Activated T-cell treated with anti-CD3 and anti-CD28 coated beads for 48 hours (primary cell): ENCODE measurements at regions not wholly inside any gene's neighbourhood (a gene's known extent, or its start where the extent isn't known, plus 50 kb on each side); places are given as distances from the start of the nearest gene placed in this dataset.
"Not testable (repeated sequence)": the region's sequence is repeated elsewhere in the genome, so short reads cannot be mapped to it uniquely, and the experiment has no call there.

Experiments used
- DNase-seq: peaks from one replicate; pipeline ENCODE4 v3.0.0-alpha.2; 2020; ENCODE audit warnings: low read depth

GRCh38 chrX:128961290-128961689 lies 562.0 kb downstream of the SMARCA1 start:
- no peak for DNase-seq

DNA sequence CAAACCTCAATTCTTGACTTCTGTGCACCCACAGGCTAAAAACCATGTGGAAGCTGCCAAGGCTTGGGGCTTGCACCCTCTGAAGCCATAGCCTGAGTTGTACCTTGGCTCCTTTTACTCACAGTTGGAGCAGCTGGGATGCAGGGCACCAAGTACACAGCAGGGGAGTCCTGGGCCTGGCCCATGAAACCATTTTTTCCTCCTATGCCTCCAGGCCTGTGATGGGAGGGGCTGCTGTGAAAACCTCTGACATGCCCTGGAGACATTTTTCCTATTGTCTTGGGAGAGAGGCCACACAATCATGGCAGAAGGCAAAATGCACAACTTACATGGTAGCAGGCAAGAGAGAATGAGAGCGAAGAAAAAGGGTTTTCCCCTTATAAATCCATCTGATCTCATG lies 568.6 kb downstream of the SMARCA1 start:
- DNase-seq: not testable (repeated sequence)

DNA sequence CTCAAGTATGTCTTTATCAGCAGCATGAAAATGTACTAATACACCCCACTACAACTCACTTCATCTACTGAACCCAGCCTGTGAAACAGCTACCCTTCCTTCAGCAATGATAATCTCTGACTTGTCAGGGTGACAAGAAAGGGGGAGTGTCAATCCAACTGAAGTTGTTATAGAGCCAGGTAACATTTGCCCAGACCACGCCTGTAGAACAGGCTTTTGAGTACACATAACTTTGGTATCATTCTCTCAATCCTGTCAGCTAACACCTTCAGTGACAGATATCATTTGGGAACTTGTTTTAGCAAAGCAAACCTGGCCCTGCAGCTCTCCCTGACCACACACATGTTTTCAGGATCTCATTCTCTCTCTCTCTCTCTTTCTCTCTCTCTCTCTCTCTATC lies 592.2 kb downstream of the SMARCA1 start:
- no peak for DNase-seq

- no peak for DNase-seq
Measured at GRCh38 chrX:128929271-128930057, 593.8 kb downstream of the SMARCA1 start.

- DNase-seq: no peak
Measured at GRCh38 chrX:128928636-128929035, 594.7 kb downstream of the SMARCA1 start.

GRCh38 chrX:128927363-128927762 lies 595.9 kb downstream of the SMARCA1 start:
- no peak for DNase-seq

DNA sequence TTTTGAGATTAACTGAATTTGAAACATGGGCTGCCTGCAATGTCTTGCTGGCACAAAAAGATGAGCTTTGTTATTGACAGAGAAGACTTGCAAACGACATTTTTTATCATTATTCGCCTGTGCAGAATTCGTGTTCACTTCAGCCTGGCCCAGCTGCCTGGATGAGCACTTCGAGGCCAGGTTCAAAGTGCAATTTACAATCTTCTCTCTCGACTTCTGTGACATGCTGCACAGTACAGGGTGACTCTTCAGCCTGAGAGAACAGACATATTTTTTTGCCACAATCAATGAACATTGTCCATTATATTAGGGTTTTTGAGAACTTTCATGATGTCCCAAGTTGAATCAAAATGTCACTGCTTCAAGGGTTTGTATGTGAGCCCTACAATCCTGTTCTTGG lies 616.5 kb downstream of the SMARCA1 start:
- DNase-seq: no peak

DNA sequence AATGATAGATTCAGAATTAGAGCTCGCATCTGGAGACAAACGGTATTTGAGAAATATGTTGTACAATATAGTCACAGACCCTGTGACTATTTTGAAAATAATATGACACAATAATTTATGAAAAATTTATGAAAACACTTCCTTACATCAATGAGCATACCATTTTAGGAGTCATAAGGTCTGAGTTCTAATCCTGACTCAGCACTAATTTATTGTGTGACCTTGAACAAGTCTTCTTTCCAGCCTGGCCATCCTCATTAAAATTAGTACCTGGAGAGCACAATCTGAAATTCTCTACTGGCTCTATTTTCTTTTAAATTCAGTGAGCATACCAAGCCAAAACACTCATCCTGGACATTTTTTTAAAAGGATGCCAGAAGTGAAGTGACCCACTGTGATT lies 622.3 kb downstream of the SMARCA1 start:
- DNase-seq: no peak

GRCh38 chrX:128897621-128898020 lies 625.7 kb downstream of the SMARCA1 start:
- no peak for DNase-seq

- no peak for DNase-seq
Measured at GRCh38 chrX:128891554-128891953, 631.7 kb downstream of the SMARCA1 start.

DNA sequence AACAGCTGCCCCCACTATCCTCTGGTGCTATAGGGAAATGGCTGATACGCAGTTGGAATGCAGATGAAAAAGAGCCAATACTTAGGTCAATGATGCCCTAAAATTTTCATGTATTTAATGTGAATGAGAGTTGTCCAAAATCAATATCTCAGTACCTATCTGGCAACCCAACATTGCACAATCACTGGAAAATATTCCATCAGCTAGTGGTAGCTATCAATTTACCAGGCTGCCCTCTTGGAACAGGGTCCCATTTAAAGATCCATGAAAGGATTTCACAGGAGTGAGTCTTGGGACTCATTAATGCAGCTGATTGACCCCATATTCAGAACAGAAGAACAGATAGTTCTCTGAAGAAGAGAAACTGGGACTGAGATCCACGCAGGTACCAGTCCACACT lies 638.9 kb downstream of the SMARCA1 start:
- no peak for DNase-seq

GRCh38 chrX:128883650-128884049 lies 639.6 kb downstream of the SMARCA1 start:
- no peak for DNase-seq

GRCh38 chrX:128870361-128870760 lies 652.9 kb downstream of the SMARCA1 start:
- DNase-seq: no peak

DNA sequence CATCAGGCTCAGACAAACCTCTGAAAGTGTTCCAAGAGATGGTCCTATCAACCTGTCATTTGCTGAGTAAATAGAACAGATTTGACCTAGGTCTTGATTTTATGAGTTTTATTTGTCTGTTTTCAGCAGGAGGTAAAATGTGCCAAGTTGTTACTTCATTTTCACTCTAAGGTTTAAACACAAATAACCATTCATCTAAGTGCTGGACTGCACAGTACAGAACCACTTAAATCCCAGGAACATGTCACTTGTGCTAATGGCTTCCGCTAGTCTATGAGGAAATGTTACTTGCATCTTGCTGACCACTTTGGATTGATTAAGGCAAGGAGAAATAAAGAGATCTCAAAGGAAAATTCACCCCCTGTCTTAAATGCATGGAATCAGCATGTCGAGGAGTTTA lies 660.7 kb downstream of the SMARCA1 start:
- DNase-seq: no peak

DNA sequence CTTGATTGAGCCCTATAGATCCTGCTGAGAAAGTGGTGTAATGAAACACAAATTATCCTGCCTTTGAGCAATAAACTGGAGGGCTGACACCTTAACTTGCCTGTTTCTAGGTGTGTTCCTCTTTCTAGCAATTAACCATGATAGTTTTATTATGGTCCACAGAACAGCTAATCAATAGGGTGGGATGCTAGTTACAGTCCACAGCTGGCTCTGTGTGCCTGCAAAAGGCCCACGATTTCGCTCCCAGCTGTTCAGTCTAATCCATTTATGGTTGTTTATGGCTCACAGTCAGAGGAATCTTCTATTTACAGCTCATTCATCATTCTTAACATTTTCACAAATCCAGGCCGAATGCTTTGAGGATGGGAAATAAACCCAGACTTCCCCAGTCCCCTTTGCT lies 674.9 kb downstream of the SMARCA1 start:
- no peak for DNase-seq

- no peak for DNase-seq
Measured at GRCh38 chrX:128846385-128846784, 676.9 kb downstream of the SMARCA1 start.

GRCh38 chrX:128818690-128819089 lies 704.6 kb downstream of the SMARCA1 start:
- DNase-seq: no peak

DNA sequence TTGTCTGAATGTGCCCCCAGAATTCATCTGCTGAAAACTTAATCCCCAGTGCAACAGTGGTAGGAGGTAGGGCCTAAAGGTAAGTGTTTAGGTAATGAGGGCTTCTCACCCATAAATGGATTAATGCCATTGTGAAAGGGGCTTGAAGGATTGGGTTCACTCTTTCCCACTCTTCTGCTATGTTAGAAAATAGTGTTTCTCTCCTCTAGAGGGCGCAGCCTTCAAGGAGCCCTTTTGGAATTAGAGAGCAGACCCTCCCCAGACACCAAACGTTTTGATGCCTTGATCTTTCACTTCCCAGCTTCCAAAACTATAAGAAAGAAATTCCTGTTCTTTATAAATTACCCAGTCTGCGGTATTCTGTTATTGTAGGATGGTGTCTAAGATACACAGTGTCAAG lies 706.4 kb downstream of the SMARCA1 start:
- no peak for DNase-seq

GRCh38 chrX:128807367-128807766 lies 715.9 kb downstream of the SMARCA1 start:
- no peak for DNase-seq

DNA sequence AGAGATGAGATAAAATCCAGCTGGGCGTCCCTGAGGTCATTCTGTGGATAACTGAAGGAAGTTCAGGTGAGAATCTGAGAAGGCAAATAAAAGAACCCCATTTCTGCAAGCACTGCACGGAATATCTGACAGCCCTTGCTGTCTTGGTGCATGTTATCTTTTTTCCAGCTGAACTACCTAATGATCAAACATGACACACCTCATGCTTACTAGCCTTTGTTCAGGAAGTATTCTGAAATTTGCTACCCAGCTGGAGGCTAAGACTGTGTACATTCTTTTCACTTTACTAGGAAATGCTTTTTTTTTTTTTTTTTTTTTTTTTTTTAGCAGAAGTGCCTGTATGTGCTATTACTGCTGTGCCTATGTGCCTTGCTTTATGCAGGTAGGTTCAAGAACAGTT lies 718.1 kb downstream of the SMARCA1 start:
- DNase-seq: no peak

- DNase-seq: no peak
Measured at GRCh38 chrX:128804828-128805227, 718.5 kb downstream of the SMARCA1 start.

DNA sequence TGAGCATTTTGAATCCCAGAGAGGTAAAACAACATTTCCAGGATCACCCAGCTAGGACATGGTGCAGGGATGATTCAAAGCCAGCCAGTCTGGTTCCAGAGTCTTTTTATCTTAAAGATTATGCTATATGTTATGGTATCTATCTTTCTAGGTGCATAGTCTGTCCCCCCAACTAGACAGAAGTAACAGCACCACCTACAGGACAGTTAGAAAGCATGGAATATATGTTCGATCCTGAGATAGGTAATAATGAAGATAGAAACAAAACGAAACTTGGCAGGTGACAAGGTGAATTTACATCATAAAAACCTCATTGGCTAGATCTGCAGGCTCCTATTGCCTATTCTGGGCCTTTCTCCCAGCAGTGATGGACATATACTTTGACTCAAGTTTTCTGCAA lies 723.2 kb downstream of the SMARCA1 start:
- DNase-seq: no peak

DNA sequence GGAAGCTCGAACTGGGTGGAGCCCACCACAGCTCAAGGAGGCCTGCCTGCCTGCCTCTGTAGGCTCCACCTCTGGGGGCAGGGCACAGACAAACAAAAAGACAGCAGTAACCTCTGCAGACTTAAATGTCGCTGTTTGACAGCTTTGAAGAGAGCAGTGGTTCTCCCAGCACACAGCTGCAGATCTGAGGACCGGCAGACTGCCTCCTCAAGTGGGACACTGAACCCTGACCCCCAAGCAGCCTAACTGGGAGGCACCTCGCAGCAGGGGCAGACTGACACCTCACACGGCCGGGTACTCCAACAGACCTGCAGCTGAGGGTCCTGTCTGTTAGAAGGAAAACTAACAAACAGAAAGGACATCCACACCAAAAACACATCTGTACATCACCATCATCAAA lies 730.9 kb upstream of the ACTRT1 start:
- not testable (repeated sequence) for DNase-seq

DNA sequence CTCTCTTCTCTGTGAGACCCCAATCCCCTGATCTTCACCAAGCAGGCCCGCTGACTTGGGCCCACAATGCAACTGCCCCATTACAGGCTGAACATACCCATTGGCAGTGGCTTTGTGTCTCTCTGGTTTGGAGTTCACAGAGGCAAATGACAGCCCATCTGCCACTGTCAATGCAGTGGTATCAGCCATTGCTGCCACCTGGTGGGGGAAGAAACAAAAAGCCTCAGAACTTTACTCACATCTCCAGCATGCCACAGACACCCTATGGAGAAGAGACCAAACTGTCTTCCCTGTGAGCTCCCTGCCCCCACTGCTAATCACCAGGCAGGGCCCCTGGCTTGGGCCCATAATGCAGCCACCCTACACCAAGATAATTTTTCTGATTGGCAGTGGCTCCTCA lies 729.3 kb upstream of the ACTRT1 start:
- DNase-seq: no peak
